Testis (tissue), 2 donors: ENCODE measurements at regions not wholly inside any gene's neighbourhood (a gene's known extent, or its start where the extent isn't known, plus 50 kb on each side); places are given as distances from the start of the nearest gene placed in this dataset.

ENCODE experiments used
- DNase-seq: peaks from one replicate; pipeline ENCODE4 v3.0.0-alpha.2; 2019
- H3K27ac ChIP-seq, 2 donors: fragments of 200-600 bp; sonication (generic); one replicate each; pipeline ENCODE4 v1.5.1; 2019
- H3K27me3 ChIP-seq: fragments of 200-600 bp; sonication (generic); one replicate; pipeline ENCODE4 v1.5.1; 2019
- H3K36me3 ChIP-seq: fragments of 200-600 bp; sonication (generic); one replicate; pipeline ENCODE4 v1.5.1; 2017; ENCODE audit warnings: low read depth; ENCODE audit errors: missing control alignments
- H3K4me1 ChIP-seq: fragments of 200-600 bp; sonication (generic); one replicate; pipeline ENCODE4 v1.5.1; 2019
- H3K4me3 ChIP-seq, 2 donors: fragments of 200-600 bp; sonication (generic); one replicate each; pipeline ENCODE4 v1.5.1; 2017 to 2019
- H3K9me3 ChIP-seq: fragments of 200-600 bp; sonication (generic); one replicate; pipeline ENCODE4 v1.5.1; 2017
- POLR2A ChIP-seq: fragments of 450-650 bp; IDR thresholded peaks from one replicate; pipeline ENCODE4 v1.6.1; 2017; ENCODE audit warnings: antibody characterized with exemption, mild to moderate bottlenecking, moderate library complexity
- WGBS, 2 donors: methylation state at CpG; one replicate each; pipeline ENCODE4 v1.1.5; 2018; 5-methylcytosine and 5-hydroxymethylcytosine counted together
- intact Hi-C: fragments of 100-400 bp; cut with DNase I; formaldehyde crosslinking; loops from one replicate; pipeline ENCODE4 v1.15.1; 2023; ENCODE audit warnings: low total_unique reads
- TF ChIP-seq, protein P1 (sequence below), 3 experiments: fragments of 450-650 bp in 2 of 3; fragments of 200-600 bp in 1 of 3; sonication (generic) in 1 of 3; IDR thresholded peaks; one replicate each; pipeline ENCODE4 v1.5.1; 2016 to 2019; ENCODE audit warnings: antibody characterized with exemption in 3 of 3, mild to moderate bottlenecking in 2 of 3, moderate library complexity in 1 of 3

DNA sequence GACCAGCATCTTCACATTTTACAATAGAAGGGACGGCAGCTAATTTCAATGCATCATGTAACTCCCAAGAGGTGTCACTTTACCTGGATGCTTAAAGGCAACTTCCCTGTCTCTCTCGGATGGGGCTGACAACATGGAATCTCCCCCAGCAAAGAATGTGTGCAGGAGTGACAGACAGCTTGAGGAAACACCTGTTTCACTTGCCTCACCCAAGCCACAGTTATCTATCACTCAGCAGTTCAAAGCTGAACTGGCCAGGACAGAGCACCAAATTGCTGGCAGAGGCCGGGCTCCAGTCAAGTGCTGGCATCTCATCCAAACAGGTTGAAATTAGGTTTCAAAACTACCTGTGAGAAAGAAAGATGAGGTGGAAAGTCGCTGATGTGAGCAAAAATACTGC lies 538.0 kb upstream of the PLXNA2 start:
- intact Hi-C loops, result no loop called here
- DNase-seq, result no peak
- Histone ChIP-seq H3K27ac (no peak overlapping the region), H3K4me1 (no peaks in the 10 kb centered on the region), H3K4me3 (no peak overlapping the region), H3K9me3 (no peaks in the 10 kb centered on the region), H3K27me3 (no peaks in the 10 kb centered on the region), H3K36me3 (no peaks in the 10 kb centered on the region)
- WGBS, 2 donors, result 83 to 87% methylated on average over 4 of the region's 4 CpGs
- no peak for TF ChIP-seq POLR2A
- TF ChIP-seq, protein P1, sequence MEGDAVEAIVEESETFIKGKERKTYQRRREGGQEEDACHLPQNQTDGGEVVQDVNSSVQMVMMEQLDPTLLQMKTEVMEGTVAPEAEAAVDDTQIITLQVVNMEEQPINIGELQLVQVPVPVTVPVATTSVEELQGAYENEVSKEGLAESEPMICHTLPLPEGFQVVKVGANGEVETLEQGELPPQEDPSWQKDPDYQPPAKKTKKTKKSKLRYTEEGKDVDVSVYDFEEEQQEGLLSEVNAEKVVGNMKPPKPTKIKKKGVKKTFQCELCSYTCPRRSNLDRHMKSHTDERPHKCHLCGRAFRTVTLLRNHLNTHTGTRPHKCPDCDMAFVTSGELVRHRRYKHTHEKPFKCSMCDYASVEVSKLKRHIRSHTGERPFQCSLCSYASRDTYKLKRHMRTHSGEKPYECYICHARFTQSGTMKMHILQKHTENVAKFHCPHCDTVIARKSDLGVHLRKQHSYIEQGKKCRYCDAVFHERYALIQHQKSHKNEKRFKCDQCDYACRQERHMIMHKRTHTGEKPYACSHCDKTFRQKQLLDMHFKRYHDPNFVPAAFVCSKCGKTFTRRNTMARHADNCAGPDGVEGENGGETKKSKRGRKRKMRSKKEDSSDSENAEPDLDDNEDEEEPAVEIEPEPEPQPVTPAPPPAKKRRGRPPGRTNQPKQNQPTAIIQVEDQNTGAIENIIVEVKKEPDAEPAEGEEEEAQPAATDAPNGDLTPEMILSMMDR (IDR thresholded peaks at IDR 0.05), result no peak

DNA sequence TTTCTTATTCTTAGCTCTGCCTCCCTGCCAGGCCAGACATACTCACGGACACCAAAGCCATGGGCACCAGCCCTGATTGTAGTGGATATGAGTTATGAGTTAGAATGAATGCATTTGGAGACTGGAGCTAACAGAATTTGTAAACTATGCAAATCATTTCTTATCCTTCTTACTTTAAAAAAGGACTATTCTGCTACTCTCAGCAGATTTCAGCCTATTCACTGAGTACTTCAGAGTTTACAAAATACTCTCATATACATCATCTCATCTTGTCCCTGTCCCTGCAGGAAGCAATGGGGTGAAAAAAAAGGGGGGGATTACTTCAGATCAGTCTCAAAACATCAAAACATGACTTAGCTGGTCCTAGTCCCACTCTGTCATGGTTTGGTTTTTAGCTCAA lies 541.4 kb upstream of the PLXNA2 start:
- Histone ChIP-seq H3K4me1 (no peaks in the 10 kb centered on the region), H3K36me3 (no peaks in the 10 kb centered on the region), H3K27ac (no peak overlapping the region), H3K27me3 (no peaks in the 10 kb centered on the region), H3K4me3 (no peak overlapping the region), H3K9me3 (no peaks in the 10 kb centered on the region)
- intact Hi-C loops, result no loop called here
- no peak for DNase-seq
- WGBS, 2 donors, result 65 to 78% methylated on average over 1 of the region's 1 CpG
- no peak for TF ChIP-seq POLR2A
- TF ChIP-seq, protein P1 (IDR thresholded peaks at IDR 0.05), result no peak

DNA sequence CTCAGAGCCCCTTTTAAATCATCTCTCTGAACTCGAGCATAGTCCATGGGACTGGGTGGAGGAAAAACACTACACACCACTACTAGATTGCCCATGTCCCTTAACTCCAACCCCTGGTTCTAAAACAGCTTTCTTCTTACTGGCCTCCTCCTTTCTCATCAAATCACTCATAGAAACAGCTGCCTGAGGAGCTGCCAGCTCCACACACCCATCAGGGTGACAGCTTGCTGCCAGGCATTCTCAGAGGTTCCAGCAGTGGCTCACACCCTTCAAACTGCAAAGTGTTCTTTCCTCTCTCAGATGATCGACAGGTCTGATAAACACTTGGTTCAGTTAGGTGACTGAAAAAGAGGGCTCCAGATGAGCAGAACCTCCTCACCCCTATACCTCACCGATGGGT lies 543.0 kb upstream of the PLXNA2 start:
- Histone ChIP-seq H3K27ac (no peak overlapping the region), H3K9me3 (no peaks in the 10 kb centered on the region), H3K36me3 (no peaks in the 10 kb centered on the region), H3K4me3 (no peak overlapping the region), H3K27me3 (no peaks in the 10 kb centered on the region), H3K4me1 (no peaks in the 10 kb centered on the region)
- WGBS, 2 donors, result 84 to 87% methylated on average over 3 of the region's 3 CpGs
- TF ChIP-seq, protein P1 (IDR thresholded peaks at IDR 0.05), result no peak
- TF ChIP-seq POLR2A, result no peak
- intact Hi-C loops, result no loop called here
- DNase-seq, result no peak

DNA sequence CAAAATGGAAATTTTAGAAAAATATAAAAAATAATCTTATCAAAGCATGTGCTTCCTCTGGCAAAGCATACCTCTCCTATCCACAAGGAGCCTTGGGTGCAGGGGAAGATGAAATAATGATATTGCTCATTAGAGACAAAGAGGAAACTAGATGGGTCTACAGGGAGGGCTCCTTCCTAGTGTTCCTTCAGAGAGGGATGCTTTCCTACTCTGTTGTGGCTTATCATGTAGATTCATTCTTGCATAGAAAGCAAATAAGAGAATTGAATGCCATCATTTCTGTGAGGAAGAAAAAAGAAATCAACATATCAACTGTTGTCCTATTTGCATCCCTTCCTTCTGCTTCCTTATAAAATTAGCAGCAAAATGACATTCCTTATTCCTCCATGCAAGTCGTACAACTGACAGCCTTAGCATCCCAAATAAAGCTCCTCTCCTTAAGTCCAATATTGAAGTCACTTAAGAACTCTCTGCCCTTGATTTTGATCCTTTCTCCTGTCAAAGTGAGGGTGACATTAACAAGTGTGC lies 543.9 kb upstream of the PLXNA2 start:
- Histone ChIP-seq H3K27ac (no peak overlapping the region), H3K4me1 (no peaks in the 10 kb centered on the region), H3K9me3 (no peaks in the 10 kb centered on the region), H3K27me3 (no peaks in the 10 kb centered on the region), H3K4me3 (no peak overlapping the region), H3K36me3 (no peaks in the 10 kb centered on the region)
- no peak for DNase-seq
- intact Hi-C loops, result no loop called here
- 62 to 73% methylated on average over 1 of the region's 1 CpG for WGBS, 2 donors
- no peak for TF ChIP-seq POLR2A
- TF ChIP-seq, protein P1 (IDR thresholded peaks at IDR 0.05), result no peak

DNA sequence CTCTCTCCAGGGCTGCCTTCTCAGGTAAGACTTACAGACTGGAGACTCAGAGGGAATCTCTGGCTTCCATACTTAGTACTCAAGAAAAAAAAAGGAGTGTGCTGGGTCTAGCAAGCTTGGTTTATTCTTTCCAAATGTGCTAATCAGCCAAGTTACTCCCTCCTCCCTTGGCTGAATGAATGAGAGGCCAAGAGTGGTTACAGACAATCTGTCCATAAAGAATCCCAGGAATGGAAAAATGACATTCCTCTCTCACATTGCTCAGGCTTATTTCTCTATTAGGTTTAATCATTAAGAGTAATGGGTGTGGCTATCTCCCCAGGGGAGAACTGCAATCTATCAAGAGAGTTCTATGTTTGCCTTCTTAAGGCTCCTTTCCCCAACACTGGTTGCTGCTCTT lies 547.3 kb upstream of the PLXNA2 start:
- no peak for DNase-seq
- intact Hi-C loops, result no loop called here

More for the DNA sequence above, 547.3 kb upstream of the PLXNA2 start:
- H3K4me1 ChIP-seq, result no peaks in the 10 kb centered on the region
- TF ChIP-seq, protein P1 (IDR thresholded peaks at IDR 0.05), result no peak
- TF ChIP-seq POLR2A, result no peak
- no peak overlapping the region for H3K27ac ChIP-seq
- no peak overlapping the region for H3K4me3 ChIP-seq
- no peaks in the 10 kb centered on the region for H3K27me3 ChIP-seq
- no peaks in the 10 kb centered on the region for H3K36me3 ChIP-seq
- no peaks in the 10 kb centered on the region for H3K9me3 ChIP-seq
